ENCODE measurements at regions not wholly inside any gene's neighbourhood (a gene's known extent, or its start where the extent isn't known, plus 50 kb on each side); places are given as distances from the start of the nearest gene placed in this dataset.

DNA sequence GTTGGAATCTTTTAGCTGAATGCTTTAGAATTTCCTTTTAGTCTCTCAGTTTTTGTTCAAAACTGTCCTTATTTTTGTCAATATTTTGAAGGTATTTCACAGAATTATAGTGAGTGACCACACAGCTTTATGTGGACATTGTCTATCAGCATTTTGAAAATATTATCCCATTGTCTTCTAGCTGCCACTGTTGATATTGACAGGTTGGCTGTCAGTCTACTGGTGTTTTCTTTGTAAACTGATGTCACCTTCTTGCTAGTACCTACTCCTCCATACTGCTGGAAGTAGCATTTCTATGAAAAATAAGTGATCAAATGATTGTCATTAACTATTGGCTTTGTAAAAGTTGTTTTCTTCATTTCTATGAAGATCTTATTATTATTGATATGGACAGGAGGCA, 256.8 kb downstream of the KLF12 start:
- CTCF ChIA-PET: no interaction called here
- Mint-ChIP-seq H3K36me3 (ENCODE audit: insufficient read depth, unreplicated experiment) (no peaks in the 10 kb centered on the region), H3K27ac (ENCODE audit: unreplicated experiment) (no peak overlapping the region), H3K9me3 (ENCODE audit: unreplicated experiment) (no peaks in the 10 kb centered on the region), H3K4me3 (ENCODE audit: unreplicated experiment) (no peak overlapping the region), H3K4me1 (ENCODE audit: low read depth, unreplicated experiment) (peaks cover 7% of the 10 kb centered on the region), H3K27me3 (ENCODE audit: insufficient read depth, unreplicated experiment) (no peaks in the 10 kb centered on the region)
- H3K9me3 ChIP-seq: peaks cover 4% of the 10 kb centered on the region; the same call in 1 of the 2 replicates
- H3K36me3 ChIP-seq (ENCODE audit: control insufficient read depth, insufficient read depth, low read length): no peaks in the 10 kb centered on the region
- H3K4me1 ChIP-seq: no peaks in the 10 kb centered on the region; the same call in 1 of the 2 replicates
- no peaks in the 10 kb centered on the region for H3K27me3 ChIP-seq (replicated peaks; ENCODE audit: control insufficient read depth, insufficient read depth, low read length)
- no peak for DNase-seq
- TF ChIP-seq, protein P1, sequence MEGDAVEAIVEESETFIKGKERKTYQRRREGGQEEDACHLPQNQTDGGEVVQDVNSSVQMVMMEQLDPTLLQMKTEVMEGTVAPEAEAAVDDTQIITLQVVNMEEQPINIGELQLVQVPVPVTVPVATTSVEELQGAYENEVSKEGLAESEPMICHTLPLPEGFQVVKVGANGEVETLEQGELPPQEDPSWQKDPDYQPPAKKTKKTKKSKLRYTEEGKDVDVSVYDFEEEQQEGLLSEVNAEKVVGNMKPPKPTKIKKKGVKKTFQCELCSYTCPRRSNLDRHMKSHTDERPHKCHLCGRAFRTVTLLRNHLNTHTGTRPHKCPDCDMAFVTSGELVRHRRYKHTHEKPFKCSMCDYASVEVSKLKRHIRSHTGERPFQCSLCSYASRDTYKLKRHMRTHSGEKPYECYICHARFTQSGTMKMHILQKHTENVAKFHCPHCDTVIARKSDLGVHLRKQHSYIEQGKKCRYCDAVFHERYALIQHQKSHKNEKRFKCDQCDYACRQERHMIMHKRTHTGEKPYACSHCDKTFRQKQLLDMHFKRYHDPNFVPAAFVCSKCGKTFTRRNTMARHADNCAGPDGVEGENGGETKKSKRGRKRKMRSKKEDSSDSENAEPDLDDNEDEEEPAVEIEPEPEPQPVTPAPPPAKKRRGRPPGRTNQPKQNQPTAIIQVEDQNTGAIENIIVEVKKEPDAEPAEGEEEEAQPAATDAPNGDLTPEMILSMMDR (IDR thresholded peaks at IDR 0.05; ENCODE audit: insufficient read depth in 1 of 2, low read depth in 1 of 2, low read length in 1 of 2, severe bottlenecking in 1 of 2, unreplicated experiment in 1 of 2): no peak
- POLR2A ChIA-PET: no interaction called here
- H3K4me3 ChIP-seq (ENCODE audit: low read depth, low read length): no peak overlapping the region
- BruUV-seq (replicated peaks): no TSS peak
- intact Hi-C loops (cut with micrococcal nuclease; ENCODE audit: unreplicated experiment): no loop called here

DNA sequence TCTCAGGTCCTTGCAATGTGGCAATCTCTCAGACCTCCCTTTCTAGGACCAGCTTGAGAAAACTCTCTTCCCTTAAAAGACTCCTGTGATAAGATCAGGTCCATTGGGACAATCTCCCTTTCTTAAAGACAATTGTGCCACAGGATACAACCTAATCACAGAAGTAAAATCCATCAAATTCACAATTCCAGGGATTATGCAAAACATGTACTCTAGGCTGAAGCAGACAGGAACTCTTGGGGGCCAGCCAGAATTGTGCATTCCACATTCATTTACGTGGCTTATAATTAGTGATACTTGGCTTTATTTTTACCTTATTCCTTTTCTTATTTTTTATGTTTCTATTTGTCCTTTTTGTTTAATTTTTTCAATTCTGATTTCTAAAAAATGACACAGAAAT, 257.9 kb downstream of the KLF12 start:
- Histone ChIP-seq H3K4me3 (ENCODE audit: low read depth, low read length) (no peak overlapping the region), H3K9me3 (peaks cover 4% of the 10 kb centered on the region; the same call in 1 of the 2 replicates), H3K4me1 (no peaks in the 10 kb centered on the region; the same call in 1 of the 2 replicates), H3K36me3 (ENCODE audit: control insufficient read depth, insufficient read depth, low read length) (no peaks in the 10 kb centered on the region), H3K27me3 (replicated peaks; ENCODE audit: control insufficient read depth, insufficient read depth, low read length) (no peaks in the 10 kb centered on the region)
- no peaks in the 10 kb centered on the region for H3K27me3 Mint-ChIP-seq (ENCODE audit: insufficient read depth, unreplicated experiment)
- H3K9me3 Mint-ChIP-seq (ENCODE audit: unreplicated experiment): no peaks in the 10 kb centered on the region
- H3K4me1 Mint-ChIP-seq (ENCODE audit: low read depth, unreplicated experiment): peaks cover 13% of the 10 kb centered on the region
- BruUV-seq (replicated peaks): no TSS peak
- H3K36me3 Mint-ChIP-seq (ENCODE audit: insufficient read depth, unreplicated experiment): no peaks in the 10 kb centered on the region
- intact Hi-C loops (cut with micrococcal nuclease; ENCODE audit: unreplicated experiment): no loop called here
- no peak overlapping the region for H3K4me3 Mint-ChIP-seq (ENCODE audit: unreplicated experiment)
- DNase-seq: no peak
- CTCF ChIA-PET: no interaction called here
- POLR2A ChIA-PET: no interaction called here
- TF ChIP-seq, protein P1 (IDR thresholded peaks at IDR 0.05; ENCODE audit: insufficient read depth in 1 of 2, low read depth in 1 of 2, low read length in 1 of 2, severe bottlenecking in 1 of 2, unreplicated experiment in 1 of 2): no peak
- H3K27ac Mint-ChIP-seq (ENCODE audit: unreplicated experiment): no peak overlapping the region

DNA sequence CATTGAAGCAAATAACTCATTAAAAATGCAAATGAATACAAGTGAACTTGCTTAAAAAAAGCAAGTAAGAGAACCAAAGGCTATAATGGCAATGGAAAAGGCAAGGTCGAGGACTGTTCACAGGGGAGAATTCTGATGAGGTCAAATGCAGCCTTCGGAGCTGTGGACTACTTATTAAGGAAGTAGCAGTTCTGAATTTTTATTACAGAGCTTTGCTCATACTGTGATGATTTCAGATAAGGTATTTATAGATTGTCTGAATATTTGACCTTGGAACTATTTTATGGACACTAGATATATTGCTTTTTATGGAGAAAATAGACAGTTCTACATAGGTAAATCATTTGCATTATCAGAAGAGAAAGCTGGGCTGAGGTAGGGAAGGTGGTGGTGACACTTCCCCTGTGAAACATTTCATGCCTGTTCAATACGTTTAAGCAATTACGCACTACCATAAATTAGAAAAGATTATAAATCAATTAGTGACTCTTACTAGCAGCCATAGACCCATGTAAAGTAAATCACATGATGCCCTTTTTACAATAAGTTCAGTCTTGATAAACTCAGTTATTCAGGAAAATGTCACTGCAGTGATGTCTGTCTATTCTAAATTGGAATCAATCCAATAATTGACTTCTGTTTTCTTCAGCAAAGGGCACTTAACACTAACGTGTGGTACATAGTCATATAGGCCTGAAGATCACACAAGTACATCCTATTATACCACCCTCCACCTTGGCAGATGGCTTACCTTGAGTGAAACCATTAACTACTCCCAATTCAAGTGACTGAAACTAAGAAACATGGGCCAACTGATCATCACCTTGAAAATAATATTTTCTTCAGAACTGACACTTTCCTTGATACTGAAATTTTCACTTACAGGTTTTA, 260.0 kb downstream of the KLF12 start:
- Mint-ChIP-seq H3K27me3 (ENCODE audit: insufficient read depth, unreplicated experiment) (no peaks in the 10 kb centered on the region), H3K4me3 (ENCODE audit: unreplicated experiment) (no peak overlapping the region), H3K27ac (ENCODE audit: unreplicated experiment) (no peak overlapping the region), H3K36me3 (ENCODE audit: insufficient read depth, unreplicated experiment) (peaks cover 6% of the 10 kb centered on the region), H3K4me1 (ENCODE audit: low read depth, unreplicated experiment) (peaks cover 19% of the 10 kb centered on the region), H3K9me3 (ENCODE audit: unreplicated experiment) (no peaks in the 10 kb centered on the region)
- H3K4me1 ChIP-seq: no peaks in the 10 kb centered on the region; the same call in 1 of the 2 replicates
- no peaks in the 10 kb centered on the region for H3K36me3 ChIP-seq (ENCODE audit: control insufficient read depth, insufficient read depth, low read length)
- no peak for DNase-seq
- intact Hi-C loops (cut with micrococcal nuclease; ENCODE audit: unreplicated experiment): no loop called here
- H3K4me3 ChIP-seq (ENCODE audit: low read depth, low read length): no peak overlapping the region
- CTCF ChIA-PET: no interaction called here
- H3K27me3 ChIP-seq (replicated peaks; ENCODE audit: control insufficient read depth, insufficient read depth, low read length): no peaks in the 10 kb centered on the region
- POLR2A ChIA-PET: no interaction called here
- H3K9me3 ChIP-seq: peaks cover 4% of the 10 kb centered on the region; the same call in 1 of the 2 replicates
- BruUV-seq (replicated peaks): no TSS peak
- TF ChIP-seq, protein P1 (IDR thresholded peaks at IDR 0.05; ENCODE audit: insufficient read depth in 1 of 2, low read depth in 1 of 2, low read length in 1 of 2, severe bottlenecking in 1 of 2, unreplicated experiment in 1 of 2): no peak

Data from Caco-2 (cell line).